Activated T-cell treated with anti-CD3 and anti-CD28 coated beads, Interleukin-2, amount 50 U/mL, for 72 hours (primary cell): ENCODE measurements at regions not wholly inside any gene's neighbourhood (a gene's known extent, or its start where the extent isn't known, plus 50 kb on each side); places are given as distances from the start of the nearest gene placed in this dataset.

Source experiments
- ATAC-seq, 2 donors: fragments of 150-1000 bp; cut with Tn5 transposase; replicated peaks in 1 of 2; 2 replicates each; pipeline ENCODE4 v1.10.0; 2021; ENCODE audit warnings: moderate library complexity in 2 of 2, mild to moderate bottlenecking in 1 of 2
- DNase-seq, 2 donors: peaks; one replicate each; pipeline ENCODE4 v3.0.0; 2021 to 2022; ENCODE audit warnings: mixed read lengths in 1 of 2
- H3K27ac Mint-ChIP-seq: one replicate; pipeline ENCODE4 v1.8.0; 2022; ENCODE audit warnings: mild to moderate bottlenecking, moderate library complexity, mixed read lengths
- H3K27me3 Mint-ChIP-seq: one replicate; pipeline ENCODE4 v1.8.0; 2022; ENCODE audit warnings: low read depth, mixed read lengths
- H3K36me3 Mint-ChIP-seq, 2 donors: one replicate each; pipeline ENCODE4 v1.8.0; 2022; ENCODE audit warnings: mixed read lengths in 2 of 2, mild to moderate bottlenecking in 1 of 2; ENCODE audit not compliant: insufficient read depth in 2 of 2
- H3K4me1 Mint-ChIP-seq: one replicate; pipeline ENCODE4 v1.8.0; 2022; ENCODE audit warnings: low read depth, mixed read lengths
- H3K4me3 Mint-ChIP-seq, 2 donors: one replicate each; pipeline ENCODE4 v1.8.0; 2022; ENCODE audit warnings: mild to moderate bottlenecking in 2 of 2, mixed read lengths in 2 of 2, moderate library complexity in 2 of 2
- H3K9me3 Mint-ChIP-seq, 2 donors: one replicate each; pipeline ENCODE4 v1.8.0; 2022; ENCODE audit warnings: mixed read lengths in 2 of 2

DNA sequence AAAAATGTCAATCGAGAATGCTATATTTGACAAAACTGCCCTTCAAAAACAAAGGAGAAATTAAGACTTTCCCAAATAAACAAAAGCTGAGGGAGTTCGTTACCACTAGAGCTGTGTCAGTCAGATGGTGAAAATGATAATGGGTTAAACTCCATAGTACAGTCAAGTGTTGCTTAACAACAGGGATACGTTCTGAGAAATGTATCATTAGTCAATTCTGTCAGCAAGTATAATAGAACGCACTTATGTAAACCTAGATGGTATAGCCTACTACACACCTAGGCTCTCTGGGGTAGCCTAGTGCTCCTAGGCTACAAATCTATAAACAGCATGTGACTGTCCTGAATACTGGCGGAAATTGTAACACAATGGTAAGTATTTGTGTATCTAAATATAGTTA lies 138.7 kb downstream of the DRD1 start:
- Mint-ChIP-seq H3K27ac (no peak overlapping the region), H3K4me3 (no peak overlapping the region), H3K27me3 (no peaks in the 10 kb centered on the region), H3K4me1 (no peaks in the 10 kb centered on the region), H3K36me3 (peaks cover 0 to 2% of the 10 kb centered on the region in 2 donors), H3K9me3 (peaks cover 3 to 10% of the 10 kb centered on the region in 2 donors)
- ATAC-seq = no peak
- no peak for DNase-seq

DNA sequence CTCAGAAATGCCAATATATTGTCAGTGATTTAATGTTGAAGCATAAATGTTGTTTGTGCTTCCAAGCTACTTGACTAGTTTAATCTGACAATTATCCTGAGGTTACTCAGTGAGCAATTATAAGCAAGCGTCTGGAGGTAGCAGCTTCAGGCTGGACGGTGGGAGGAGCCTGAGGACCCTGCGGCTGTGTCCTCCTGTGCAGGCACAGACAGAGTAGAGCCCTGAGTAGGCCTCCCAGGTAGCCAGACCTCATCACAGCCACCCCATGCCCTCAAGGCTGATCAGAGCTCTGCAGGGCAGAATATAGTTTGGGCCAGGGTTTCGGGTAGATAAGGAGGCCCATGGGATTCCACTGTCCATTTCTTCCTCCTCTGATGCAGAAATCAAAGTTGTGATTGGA lies 153.6 kb downstream of the DRD1 start:
- no peak for DNase-seq
- H3K9me3 Mint-ChIP-seq = peaks cover 1 to 2% of the 10 kb centered on the region in 2 donors
- no peaks in the 10 kb centered on the region for H3K36me3 Mint-ChIP-seq
- H3K4me1 Mint-ChIP-seq = no peaks in the 10 kb centered on the region
- ATAC-seq = no peak
- no peak overlapping the region for H3K4me3 Mint-ChIP-seq
- H3K27me3 Mint-ChIP-seq = peaks cover 6% of the 10 kb centered on the region
- no peak overlapping the region for H3K27ac Mint-ChIP-seq

- DNase-seq (no peak), ATAC-seq (no peak)
- Mint-ChIP-seq H3K9me3 (peaks cover 0 to 1% of the 10 kb centered on the region in 2 donors), H3K4me1 (no peaks in the 10 kb centered on the region), H3K4me3 (no peak overlapping the region), H3K27me3 (peaks cover 17% of the 10 kb centered on the region), H3K36me3 (no peaks in the 10 kb centered on the region), H3K27ac (no peak overlapping the region)
Observed at GRCh38 chr5:175288048-175288621, 155.8 kb downstream of the DRD1 start.

GRCh38 chr5:175286981-175287380 lies 157.0 kb downstream of the DRD1 start:
- no peak overlapping the region for H3K27ac Mint-ChIP-seq
- peaks cover 0 to 1% of the 10 kb centered on the region in 2 donors for H3K9me3 Mint-ChIP-seq
- peaks cover 18% of the 10 kb centered on the region for H3K27me3 Mint-ChIP-seq
- no peak for DNase-seq
- no peak for ATAC-seq
- H3K36me3 Mint-ChIP-seq = no peaks in the 10 kb centered on the region
- no peak overlapping the region for H3K4me3 Mint-ChIP-seq
- no peaks in the 10 kb centered on the region for H3K4me1 Mint-ChIP-seq

GRCh38 chr5:175285261-175285660 lies 158.7 kb downstream of the DRD1 start:
- no peak for ATAC-seq
- H3K27ac Mint-ChIP-seq = no peak overlapping the region
- H3K4me1 Mint-ChIP-seq = no peaks in the 10 kb centered on the region

GRCh38 chr5:175284806-175285205 lies 159.2 kb downstream of the DRD1 start:
- H3K9me3 Mint-ChIP-seq = peaks cover 0 to 1% of the 10 kb centered on the region in 2 donors
- H3K27ac Mint-ChIP-seq = no peak overlapping the region
- no peaks in the 10 kb centered on the region for H3K36me3 Mint-ChIP-seq
- no peak overlapping the region for H3K4me3 Mint-ChIP-seq
- ATAC-seq (no peak), DNase-seq (no peak)
- no peaks in the 10 kb centered on the region for H3K4me1 Mint-ChIP-seq
- H3K27me3 Mint-ChIP-seq = peaks cover 18% of the 10 kb centered on the region

More at GRCh38 chr5:175285261-175285660, 158.7 kb downstream of the DRD1 start:
- Mint-ChIP-seq H3K36me3 (no peaks in the 10 kb centered on the region), H3K4me3 (no peak overlapping the region), H3K9me3 (peaks cover 0 to 1% of the 10 kb centered on the region in 2 donors), H3K27me3 (peaks cover 18% of the 10 kb centered on the region)
- DNase-seq = no peak

GRCh38 chr5:175282611-175283225 lies 161.3 kb downstream of the DRD1 start:
- H3K36me3 Mint-ChIP-seq = no peaks in the 10 kb centered on the region
- H3K27me3 Mint-ChIP-seq = peaks cover 20% of the 10 kb centered on the region
- ATAC-seq (no peak), DNase-seq (no peak)
- H3K4me3 Mint-ChIP-seq = no peak overlapping the region
- H3K4me1 Mint-ChIP-seq = no peaks in the 10 kb centered on the region
- H3K9me3 Mint-ChIP-seq = peaks cover 0 to 1% of the 10 kb centered on the region in 2 donors
- H3K27ac Mint-ChIP-seq = no peak overlapping the region

GRCh38 chr5:175281714-175282113 lies 162.3 kb downstream of the DRD1 start:
- Mint-ChIP-seq H3K27ac (no peak overlapping the region), H3K4me1 (no peaks in the 10 kb centered on the region)

GRCh38 chr5:175281257-175281656 lies 162.7 kb downstream of the DRD1 start:
- Mint-ChIP-seq H3K36me3 (no peaks in the 10 kb centered on the region), H3K9me3 (peaks cover 0 to 1% of the 10 kb centered on the region in 2 donors), H3K4me3 (no peak overlapping the region), H3K4me1 (no peaks in the 10 kb centered on the region), H3K27me3 (peaks cover 24% of the 10 kb centered on the region), H3K27ac (no peak overlapping the region)
- ATAC-seq (no peak), DNase-seq (no peak)

More at GRCh38 chr5:175281714-175282113, 162.3 kb downstream of the DRD1 start:
- no peak overlapping the region for H3K4me3 Mint-ChIP-seq
- DNase-seq = no peak
- peaks cover 24% of the 10 kb centered on the region for H3K27me3 Mint-ChIP-seq
- H3K9me3 Mint-ChIP-seq = peaks cover 0 to 1% of the 10 kb centered on the region in 2 donors
- H3K36me3 Mint-ChIP-seq = no peaks in the 10 kb centered on the region
- ATAC-seq = no peak

GRCh38 chr5:175279506-175279905 lies 164.5 kb downstream of the DRD1 start:
- peaks cover 19% of the 10 kb centered on the region for H3K27me3 Mint-ChIP-seq
- no peak for ATAC-seq
- no peaks in the 10 kb centered on the region for H3K36me3 Mint-ChIP-seq
- H3K9me3 Mint-ChIP-seq = no peaks in the 10 kb centered on the region
- H3K27ac Mint-ChIP-seq = no peak overlapping the region
- no peak overlapping the region for H3K4me3 Mint-ChIP-seq
- H3K4me1 Mint-ChIP-seq = no peaks in the 10 kb centered on the region
- no peak for DNase-seq

GRCh38 chr5:175275748-175276147 lies 168.2 kb downstream of the DRD1 start:
- no peak overlapping the region for H3K4me3 Mint-ChIP-seq
- no peak for DNase-seq
- peaks cover 0 to 2% of the 10 kb centered on the region in 2 donors for H3K9me3 Mint-ChIP-seq
- peaks cover 6% of the 10 kb centered on the region for H3K27me3 Mint-ChIP-seq
- H3K36me3 Mint-ChIP-seq = no peaks in the 10 kb centered on the region
- no peaks in the 10 kb centered on the region for H3K4me1 Mint-ChIP-seq
- H3K27ac Mint-ChIP-seq = no peak overlapping the region
- no peak for ATAC-seq

DNA sequence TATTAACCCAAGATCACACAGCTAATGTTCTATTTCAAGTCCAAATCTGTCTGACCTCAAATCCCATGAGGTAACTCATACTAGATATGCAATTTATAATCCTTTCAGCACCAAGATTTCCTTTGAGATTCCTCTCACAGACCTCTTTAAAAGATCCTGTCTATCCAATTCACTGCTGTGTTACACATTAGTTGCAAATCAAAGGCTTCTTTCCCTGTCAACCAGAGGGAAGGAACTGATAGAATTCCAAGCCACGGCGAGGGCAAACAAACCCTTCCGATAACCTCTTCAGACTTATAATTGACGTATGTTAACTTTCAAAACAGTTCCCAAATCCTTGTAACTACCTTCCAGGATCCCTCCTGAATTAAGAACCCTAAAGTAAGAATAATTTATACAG lies 168.9 kb downstream of the DRD1 start:
- no peaks in the 10 kb centered on the region for H3K36me3 Mint-ChIP-seq
- H3K27ac Mint-ChIP-seq = no peak overlapping the region
- DNase-seq (no peak), ATAC-seq (no peak)
- peaks cover 9% of the 10 kb centered on the region for H3K27me3 Mint-ChIP-seq
- no peaks in the 10 kb centered on the region for H3K4me1 Mint-ChIP-seq
- peaks cover 0 to 2% of the 10 kb centered on the region in 2 donors for H3K9me3 Mint-ChIP-seq
- no peak overlapping the region for H3K4me3 Mint-ChIP-seq

GRCh38 chr5:175274171-175274570 lies 169.8 kb downstream of the DRD1 start:
- Mint-ChIP-seq H3K27me3 (peaks cover 14% of the 10 kb centered on the region), H3K36me3 (no peaks in the 10 kb centered on the region), H3K9me3 (peaks cover 0 to 2% of the 10 kb centered on the region in 2 donors), H3K4me1 (no peaks in the 10 kb centered on the region), H3K27ac (no peak overlapping the region), H3K4me3 (no peak overlapping the region)
- DNase-seq (no peak), ATAC-seq (no peak)

- no peak overlapping the region for H3K27ac Mint-ChIP-seq
- H3K9me3 Mint-ChIP-seq = no peaks in the 10 kb centered on the region
- H3K4me3 Mint-ChIP-seq = no peak overlapping the region
- DNase-seq (no peak), ATAC-seq (no peak)
- no peaks in the 10 kb centered on the region for H3K4me1 Mint-ChIP-seq
- no peaks in the 10 kb centered on the region for H3K36me3 Mint-ChIP-seq
- peaks cover 17% of the 10 kb centered on the region for H3K27me3 Mint-ChIP-seq
Observed at GRCh38 chr5:175264406-175264805, 179.6 kb downstream of the DRD1 start.
